Fibroblast of mammary gland (primary cell): ENCODE measurements at regions not wholly inside any gene's neighbourhood (a gene's known extent, or its start where the extent isn't known, plus 50 kb on each side); places are given as distances from the start of the nearest gene placed in this dataset.
A peak's percentile ranks its signal among the peaks of the same experiment; 100 is the strongest.

Source experiments
- DNase-seq: peaks from one replicate; pipeline ENCODE4 v3.0.0-alpha.2; 2010; ENCODE audit warnings: low read depth
- H3K4me3 ChIP-seq: 2 replicates; pipeline ENCODE4 v1.5.1; 2011; ENCODE audit warnings: low read depth, mild to moderate bottlenecking, low read length, moderate library complexity; ENCODE audit not compliant: control insufficient read depth
- CTCF ChIP-seq: conservative IDR thresholded peaks from 2 replicates; pipeline ENCODE4 v1.5.1; 2011; ENCODE audit warnings: low read depth, low read length, inconsistent platforms; ENCODE audit not compliant: control insufficient read depth, insufficient read depth

GRCh38 chr13:91132786-91133185, 214.7 kb upstream of the MIR17HG start:
- no peak overlapping the region for H3K4me3 ChIP-seq
- no peak for TF ChIP-seq CTCF
- DNase-seq = no peak

GRCh38 chr13:91133941-91134802, 213.3 kb upstream of the MIR17HG start:
- peak; percentile 81 for TF ChIP-seq CTCF
- no peak overlapping the region for H3K4me3 ChIP-seq
- DNase-seq = peak; percentile 71

GRCh38 chr13:91134803-91135184, 212.7 kb upstream of the MIR17HG start:
- no peak for DNase-seq
- no peak for TF ChIP-seq CTCF
- no peak overlapping the region for H3K4me3 ChIP-seq

- H3K4me3 ChIP-seq = no peak overlapping the region
- TF ChIP-seq CTCF = no peak
- no peak for DNase-seq
Measured at GRCh38 chr13:91135376-91135775, 212.1 kb upstream of the MIR17HG start.

GRCh38 chr13:91135968-91136367, 211.5 kb upstream of the MIR17HG start:
- no peak for DNase-seq
- no peak overlapping the region for H3K4me3 ChIP-seq
- no peak for TF ChIP-seq CTCF

GRCh38 chr13:91136806-91137205, 210.7 kb upstream of the MIR17HG start:
- TF ChIP-seq CTCF = no peak
- H3K4me3 ChIP-seq = no peak overlapping the region
- DNase-seq = no peak

GRCh38 chr13:91139232-91139631, 208.3 kb upstream of the MIR17HG start:
- DNase-seq = no peak
- H3K4me3 ChIP-seq = no peak overlapping the region
- no peak for TF ChIP-seq CTCF
